ENCODE measurements at regions not wholly inside any gene's neighbourhood (a gene's known extent, or its start where the extent isn't known, plus 50 kb on each side); places are given as distances from the start of the nearest gene placed in this dataset.
"Not testable (repeated sequence)": the region's sequence is repeated elsewhere in the genome, so short reads cannot be mapped to it uniquely, and the experiment has no call there.

GRCh38 chr3:128550113-128550440 is 57.1 kb upstream of the GATA2 start:
- H3K36me3 ChIP-seq, result no peaks in the 10 kb centered on the region
- H3K4me1 ChIP-seq, result peaks cover 11% of the 10 kb centered on the region
- H3K27me3 ChIP-seq, result peaks cover 20% of the 10 kb centered on the region
- no peak overlapping the region for H3K27ac ChIP-seq
- H3K4me3 ChIP-seq, result no peak overlapping the region
- no peaks in the 10 kb centered on the region for H3K9me3 ChIP-seq
- H4K20me1 ChIP-seq, result no peaks in the 10 kb centered on the region
- H3K4me2 ChIP-seq, result no peak overlapping the region
- TF ChIP-seq Cebpa-rat (IDR thresholded peaks at IDR 0.05), result no peak
- no peak overlapping the region for H3K9ac ChIP-seq

DNA sequence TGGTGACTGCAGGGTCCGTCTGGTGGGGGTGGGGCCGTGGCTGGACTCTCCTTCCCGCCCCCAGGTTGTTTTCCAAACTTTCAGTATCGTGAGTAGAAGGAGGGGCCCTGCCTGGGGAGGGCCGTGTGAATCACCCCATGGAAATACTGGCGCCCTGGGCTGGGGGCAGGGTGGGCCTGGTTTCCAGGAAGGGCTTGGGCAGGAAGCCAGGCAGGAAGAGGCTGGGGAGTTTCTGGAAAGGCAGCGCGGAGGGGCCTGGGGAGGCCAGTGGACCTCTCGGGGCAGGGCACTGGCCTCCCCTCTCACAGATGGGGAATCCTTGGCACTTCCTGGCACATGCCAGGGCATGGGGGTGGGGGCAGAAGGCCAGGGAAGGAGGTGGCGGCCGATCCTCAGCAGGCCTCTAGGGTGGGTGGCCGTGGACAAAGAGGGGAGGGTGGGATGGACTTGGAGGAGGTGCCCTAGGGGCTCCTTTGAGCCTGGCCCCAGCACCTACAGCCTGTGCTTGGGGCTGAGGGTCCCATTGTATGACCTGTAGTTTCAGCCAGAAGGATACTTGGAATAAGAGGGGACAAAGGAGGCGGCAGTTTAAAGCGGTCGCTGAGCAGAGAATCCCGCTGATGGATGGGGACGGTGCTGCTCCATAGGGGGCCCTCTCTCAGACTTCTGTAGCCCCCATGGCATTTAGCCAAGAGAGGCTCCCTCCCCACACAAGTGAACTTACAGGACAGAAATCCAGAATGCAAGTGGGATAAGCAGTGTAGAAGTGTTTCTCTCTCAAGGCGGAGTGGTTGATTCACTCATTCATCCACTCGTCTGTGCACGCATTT is 56.5 kb upstream of the GATA2 start:
- peaks cover 6% of the 10 kb centered on the region for H3K4me1 ChIP-seq
- H3K9ac ChIP-seq, result no peak overlapping the region
- H4K20me1 ChIP-seq, result no peaks in the 10 kb centered on the region
- H3K36me3 ChIP-seq, result no peaks in the 10 kb centered on the region
- H3K27ac ChIP-seq, result no peak overlapping the region
- TF ChIP-seq Cebpa-rat (IDR thresholded peaks at IDR 0.05), result no peak
- no peak overlapping the region for H3K4me3 ChIP-seq
- no peaks in the 10 kb centered on the region for H3K9me3 ChIP-seq
- no peak overlapping the region for H3K4me2 ChIP-seq
- peaks cover 14% of the 10 kb centered on the region for H3K27me3 ChIP-seq

DNA sequence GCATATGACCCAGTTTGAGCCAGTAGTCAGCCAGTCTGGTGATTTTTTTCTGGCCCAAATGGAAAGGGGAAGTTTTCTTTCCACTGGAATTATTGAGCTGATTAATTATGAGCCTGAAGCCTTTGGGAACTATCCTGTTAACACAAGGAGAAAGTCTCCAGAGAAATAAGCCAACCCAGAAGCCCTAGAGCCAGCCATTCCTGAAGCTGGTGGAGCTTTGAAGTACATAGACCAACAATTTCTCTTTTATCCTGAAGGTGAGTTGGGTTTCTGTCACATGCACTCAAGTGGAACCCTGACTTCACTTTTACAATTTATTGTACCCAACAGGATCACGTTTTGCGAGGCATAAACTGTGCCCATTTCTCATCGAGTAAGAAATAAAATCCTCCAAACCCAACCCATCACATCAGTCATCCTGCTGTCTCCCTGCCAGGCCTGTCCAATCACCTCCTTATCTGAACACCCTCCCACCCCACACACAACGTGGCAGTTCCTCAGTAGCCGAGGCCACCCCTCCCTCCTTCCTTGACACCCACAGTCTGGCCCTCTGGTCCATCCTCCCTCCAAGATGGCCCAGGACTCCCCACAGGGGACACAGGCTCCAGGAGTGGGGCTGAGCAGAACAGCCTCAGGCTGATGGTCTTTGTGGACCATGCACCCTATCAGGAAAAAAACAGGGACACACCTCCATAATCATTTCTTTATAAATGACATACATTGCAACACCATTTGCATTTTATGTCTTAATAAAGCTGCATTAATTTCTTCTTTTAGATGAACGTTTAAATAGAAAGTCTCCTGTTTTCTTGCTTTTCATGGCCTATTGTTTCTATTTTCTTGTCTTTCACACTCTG is 55.7 kb upstream of the GATA2 start:
- no peak for TF ChIP-seq Cebpa-rat (IDR thresholded peaks at IDR 0.05)
- no peak overlapping the region for H3K4me2 ChIP-seq
- H3K9me3 ChIP-seq, result peaks cover 3% of the 10 kb centered on the region
- H3K4me1 ChIP-seq, result peaks cover 6% of the 10 kb centered on the region
- H4K20me1 ChIP-seq, result no peaks in the 10 kb centered on the region
- no peak overlapping the region for H3K4me3 ChIP-seq
- H3K36me3 ChIP-seq, result no peaks in the 10 kb centered on the region
- no peak overlapping the region for H3K9ac ChIP-seq
- peaks cover 6% of the 10 kb centered on the region; the same call in 1 of the 2 replicates for H3K27me3 ChIP-seq
- no peak overlapping the region for H3K27ac ChIP-seq

DNA sequence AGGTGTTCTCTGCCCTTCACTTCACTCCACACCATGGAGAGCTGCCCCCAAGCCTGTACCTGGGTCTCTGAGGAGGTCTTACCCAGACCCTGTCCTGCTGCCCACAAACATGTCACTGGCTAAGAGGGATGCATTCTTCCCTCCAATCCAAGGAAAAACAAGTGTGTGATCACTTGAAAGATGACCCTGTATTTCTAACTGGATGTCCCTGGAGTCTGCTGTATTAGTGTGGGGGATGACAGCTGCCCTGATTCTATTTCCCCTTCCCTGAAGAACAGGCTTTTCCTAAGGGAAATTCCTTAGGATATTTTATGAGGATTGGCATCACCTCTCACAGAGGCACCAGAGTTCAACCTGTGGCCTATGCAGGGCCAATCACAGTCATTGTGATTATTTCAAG is 55.0 kb upstream of the GATA2 start:
- Histone ChIP-seq H3K9ac (no peak overlapping the region), H3K4me2 (no peak overlapping the region), H3K36me3 (no peaks in the 10 kb centered on the region), H3K4me3 (no peak overlapping the region), H3K27ac (no peak overlapping the region), H3K9me3 (peaks cover 8% of the 10 kb centered on the region), H3K27me3 (no peaks in the 10 kb centered on the region), H4K20me1 (no peaks in the 10 kb centered on the region), H3K4me1 (peaks cover 6% of the 10 kb centered on the region)
- no peak for TF ChIP-seq Cebpa-rat (IDR thresholded peaks at IDR 0.05)

GRCh38 chr3:128547368-128547987 is 54.5 kb upstream of the GATA2 start:
- Histone ChIP-seq H3K36me3 (no peaks in the 10 kb centered on the region), H3K9me3 (peaks cover 14% of the 10 kb centered on the region), H3K4me2 (no peak overlapping the region), H3K4me3 (no peak overlapping the region), H3K27ac (no peak overlapping the region), H3K27me3 (no peaks in the 10 kb centered on the region), H3K4me1 (peaks cover 6% of the 10 kb centered on the region), H3K9ac (no peak overlapping the region), H4K20me1 (no peaks in the 10 kb centered on the region)
- TF ChIP-seq Cebpa-rat (IDR thresholded peaks at IDR 0.05), result no peak

DNA sequence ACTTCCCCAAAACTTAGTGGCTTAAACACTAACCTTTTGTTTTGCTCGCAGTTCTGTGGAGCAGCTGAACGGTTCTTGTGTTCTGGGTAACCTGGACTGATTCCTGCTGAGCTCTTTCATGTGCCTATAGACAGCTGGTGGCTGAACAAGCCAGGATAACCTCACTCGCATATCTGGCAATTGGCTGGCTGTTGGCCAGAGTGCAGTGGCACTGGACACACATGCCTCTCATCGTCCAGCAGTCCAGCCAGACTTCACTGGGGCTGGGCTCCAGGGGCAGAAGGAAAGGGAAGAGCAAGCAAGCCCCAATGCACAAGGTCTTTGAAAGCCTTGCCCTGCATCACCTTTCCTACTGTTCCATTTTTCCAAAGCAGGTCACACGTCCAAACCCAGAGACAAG is 53.6 kb upstream of the GATA2 start:
- Histone ChIP-seq H3K4me1 (peaks cover 4% of the 10 kb centered on the region), H3K27ac (no peak overlapping the region), H3K27me3 (no peaks in the 10 kb centered on the region), H3K4me3 (no peak overlapping the region), H3K9me3 (peaks cover 21% of the 10 kb centered on the region), H3K4me2 (no peak overlapping the region), H3K9ac (no peak overlapping the region), H4K20me1 (no peaks in the 10 kb centered on the region), H3K36me3 (no peaks in the 10 kb centered on the region)
- no peak for TF ChIP-seq Cebpa-rat (IDR thresholded peaks at IDR 0.05)

DNA sequence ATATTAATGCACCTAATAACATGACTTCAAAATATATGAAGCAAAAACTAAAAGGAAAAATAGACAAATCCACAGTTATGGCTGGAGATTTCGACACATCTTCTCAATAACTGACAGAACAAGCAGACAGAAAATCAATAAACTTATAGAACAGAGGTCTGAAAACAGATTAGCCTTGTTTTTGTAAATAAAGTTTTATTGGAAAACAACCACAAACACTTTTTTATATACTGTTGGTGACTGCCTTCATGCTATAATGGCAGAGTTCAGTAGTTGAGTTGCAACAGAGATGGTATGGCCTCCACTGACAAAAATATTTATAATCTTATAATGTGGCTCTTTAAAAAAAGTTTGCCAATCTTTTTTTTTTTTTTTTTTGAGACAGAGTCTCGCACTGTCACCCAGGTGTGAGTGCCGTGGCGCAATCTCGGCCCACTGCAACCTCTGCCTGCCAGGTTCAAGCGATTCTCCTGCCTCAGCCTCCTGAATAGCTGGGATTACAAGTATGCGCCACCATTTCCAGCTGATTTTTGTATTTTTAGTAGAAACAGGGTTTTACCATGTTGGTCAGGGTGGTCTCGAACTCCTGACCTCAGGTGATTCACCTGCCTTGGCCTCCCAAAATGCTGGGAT is 52.2 kb upstream of the GATA2 start:
- Histone ChIP-seq H3K4me3 (no peak overlapping the region), H3K9ac (no peak overlapping the region), H3K27ac (no peak overlapping the region), H3K9me3 (peaks cover 21% of the 10 kb centered on the region), H4K20me1 (no peaks in the 10 kb centered on the region), H3K4me2 (no peak overlapping the region), H3K4me1 (no peaks in the 10 kb centered on the region), H3K27me3 (no peaks in the 10 kb centered on the region), H3K36me3 (no peaks in the 10 kb centered on the region)
- no peak for TF ChIP-seq Cebpa-rat (IDR thresholded peaks at IDR 0.05)

GRCh38 chr3:128544190-128544589 is 51.2 kb upstream of the GATA2 start:
- H3K4me1 ChIP-seq, result no peaks in the 10 kb centered on the region
- H3K4me3 ChIP-seq, result no peak overlapping the region
- H3K36me3 ChIP-seq, result no peaks in the 10 kb centered on the region
- H3K4me2 ChIP-seq, result no peak overlapping the region
- no peak overlapping the region for H3K27ac ChIP-seq
- no peak overlapping the region for H3K9ac ChIP-seq
- H3K9me3 ChIP-seq, result peaks cover 21% of the 10 kb centered on the region
- H4K20me1 ChIP-seq, result no peaks in the 10 kb centered on the region
- TF ChIP-seq Cebpa-rat (IDR thresholded peaks at IDR 0.05), result no peak
- no peaks in the 10 kb centered on the region for H3K27me3 ChIP-seq

GRCh38 chr3:128543570-128544174 is 50.7 kb upstream of the GATA2 start:
- H3K4me1 ChIP-seq, H3K9ac ChIP-seq, H4K20me1 ChIP-seq, H3K4me2 ChIP-seq, H3K36me3 ChIP-seq, H3K27ac ChIP-seq, H3K4me3 ChIP-seq, H3K27me3 ChIP-seq: not testable (repeated sequence)
- H3K9me3 ChIP-seq, result peaks cover 21% of the 10 kb centered on the region

Data from BLaER1 (cell line).